IPS DF 6.9 (cell line): ENCODE measurements at regions not wholly inside any gene's neighbourhood (a gene's known extent, or its start where the extent isn't known, plus 50 kb on each side); places are given as distances from the start of the nearest gene placed in this dataset.

Experiments
- DNase-seq: peaks from one replicate; pipeline ENCODE4 v3.0.0-alpha.2; 2013; ENCODE audit warnings: low read depth, low spot score
- H3K27ac ChIP-seq: one replicate; pipeline ENCODE4 v1.5.1; 2013; ENCODE audit warnings: low read length, control low read depth
- H3K27me3 ChIP-seq: 2 replicates; pipeline ENCODE4 v1.6.1; 2013; ENCODE audit warnings: mild to moderate bottlenecking, low read length; ENCODE audit not compliant: control insufficient read depth, insufficient read depth
- H3K36me3 ChIP-seq: 2 replicates; pipeline ENCODE4 v1.6.1; 2013; ENCODE audit warnings: low read length; ENCODE audit not compliant: control insufficient read depth, insufficient read depth
- H3K4me1 ChIP-seq: 2 replicates; pipeline ENCODE4 v1.6.1; 2013; ENCODE audit warnings: low read length; ENCODE audit not compliant: control insufficient read depth, insufficient read depth
- H3K4me3 ChIP-seq: 2 replicates; pipeline ENCODE4 v1.5.1; 2013; ENCODE audit warnings: mild to moderate bottlenecking, low read length
- H3K9me3 ChIP-seq: 2 replicates; pipeline ENCODE4 v1.6.1; 2013; ENCODE audit warnings: low read length, inconsistent platforms; ENCODE audit not compliant: control insufficient read depth, insufficient read depth
- WGBS: extraction: QIAGEN DNeasy Blood & Tissue Kit; methylation state at CpG from one replicate; pipeline ENCODE4 v1.1.7; 2013; ENCODE audit warnings: mixed read lengths, missing lambda C conversion rate; ENCODE audit not compliant: insufficient read length, insufficient coverage; 5-methylcytosine and 5-hydroxymethylcytosine counted together

- no peak for DNase-seq
- no peaks in the 10 kb centered on the region for H3K4me1 ChIP-seq
- no peaks in the 10 kb centered on the region for H3K9me3 ChIP-seq
- no peak overlapping the region for H3K4me3 ChIP-seq
- H3K27me3 ChIP-seq, result no peaks in the 10 kb centered on the region
- no peaks in the 10 kb centered on the region for H3K36me3 ChIP-seq
- H3K27ac ChIP-seq, result no peak overlapping the region
- no CpG with 5 or more reads among the region's 4 CpGs for WGBS
Observed at GRCh38 chr6:164005004-164005711, 590.6 kb downstream of the QKI start.

GRCh38 chr6:164000276-164000675, 585.8 kb downstream of the QKI start:
- no peaks in the 10 kb centered on the region for H3K9me3 ChIP-seq
- WGBS, result no CpG with 5 or more reads among the region's 4 CpGs

GRCh38 chr6:163999475-164000125, 585.1 kb downstream of the QKI start:
- WGBS, result no CpG with 5 or more reads among the region's 10 CpGs
- no peaks in the 10 kb centered on the region for H3K4me1 ChIP-seq
- H3K9me3 ChIP-seq, result no peaks in the 10 kb centered on the region
- no peaks in the 10 kb centered on the region for H3K36me3 ChIP-seq
- no peak for DNase-seq
- no peak overlapping the region for H3K4me3 ChIP-seq
- no peak overlapping the region for H3K27ac ChIP-seq
- H3K27me3 ChIP-seq, result no peaks in the 10 kb centered on the region

More at GRCh38 chr6:164000276-164000675, 585.8 kb downstream of the QKI start:
- Histone ChIP-seq H3K27ac (no peak overlapping the region), H3K36me3 (no peaks in the 10 kb centered on the region), H3K4me1 (no peaks in the 10 kb centered on the region), H3K27me3 (no peaks in the 10 kb centered on the region), H3K4me3 (no peak overlapping the region)
- DNase-seq, result no peak

- H3K27me3 ChIP-seq, result no peaks in the 10 kb centered on the region
- no peaks in the 10 kb centered on the region for H3K36me3 ChIP-seq
- no peaks in the 10 kb centered on the region for H3K9me3 ChIP-seq
- H3K4me3 ChIP-seq, result no peak overlapping the region
- no peaks in the 10 kb centered on the region for H3K4me1 ChIP-seq
- H3K27ac ChIP-seq, result no peak overlapping the region
- no CpG with 5 or more reads among the region's 3 CpGs for WGBS
- DNase-seq, result no peak
Observed at GRCh38 chr6:163998496-163998895, 584.0 kb downstream of the QKI start.

GRCh38 chr6:163996491-163996890, 582.0 kb downstream of the QKI start:
- Histone ChIP-seq H3K36me3 (no peaks in the 10 kb centered on the region), H3K4me3 (no peak overlapping the region), H3K9me3 (no peaks in the 10 kb centered on the region), H3K4me1 (no peaks in the 10 kb centered on the region), H3K27me3 (no peaks in the 10 kb centered on the region), H3K27ac (no peak overlapping the region)
- no CpG with 5 or more reads among the region's 6 CpGs for WGBS
- DNase-seq, result no peak

GRCh38 chr6:163994566-163994965, 580.0 kb downstream of the QKI start:
- no CpG with 5 or more reads among the region's 5 CpGs for WGBS
- no peaks in the 10 kb centered on the region for H3K4me1 ChIP-seq
- H3K27ac ChIP-seq, result no peak overlapping the region
- H3K36me3 ChIP-seq, result no peaks in the 10 kb centered on the region
- no peaks in the 10 kb centered on the region for H3K9me3 ChIP-seq
- H3K4me3 ChIP-seq, result no peak overlapping the region
- no peak for DNase-seq
- H3K27me3 ChIP-seq, result no peaks in the 10 kb centered on the region

- no CpG with 5 or more reads among the region's 6 CpGs for WGBS
- Histone ChIP-seq H3K4me1 (no peaks in the 10 kb centered on the region), H3K36me3 (no peaks in the 10 kb centered on the region), H3K4me3 (no peak overlapping the region), H3K27ac (no peak overlapping the region), H3K9me3 (no peaks in the 10 kb centered on the region), H3K27me3 (no peaks in the 10 kb centered on the region)
- no peak for DNase-seq
Observed at GRCh38 chr6:163992701-163993100, 578.2 kb downstream of the QKI start.

- Histone ChIP-seq H3K27me3 (no peaks in the 10 kb centered on the region), H3K9me3 (no peaks in the 10 kb centered on the region), H3K4me3 (no peak overlapping the region), H3K36me3 (no peaks in the 10 kb centered on the region), H3K4me1 (no peaks in the 10 kb centered on the region), H3K27ac (no peak overlapping the region)
- DNase-seq, result no peak
Observed at GRCh38 chr6:163992056-163992455, 577.5 kb downstream of the QKI start.

GRCh38 chr6:163991321-163991720, 576.8 kb downstream of the QKI start:
- H3K4me3 ChIP-seq, result no peak overlapping the region
- no peaks in the 10 kb centered on the region for H3K27me3 ChIP-seq
- H3K36me3 ChIP-seq, result no peaks in the 10 kb centered on the region
- no peak overlapping the region for H3K27ac ChIP-seq
- H3K4me1 ChIP-seq, result no peaks in the 10 kb centered on the region
- no peak for DNase-seq
- 100% methylated on average over 1 of the region's 4 CpGs for WGBS
- no peaks in the 10 kb centered on the region for H3K9me3 ChIP-seq

GRCh38 chr6:163986313-163986712, 571.8 kb downstream of the QKI start:
- WGBS, result no CpG with 5 or more reads among the region's 5 CpGs
- Histone ChIP-seq H3K4me3 (no peak overlapping the region), H3K27ac (no peak overlapping the region), H3K36me3 (no peaks in the 10 kb centered on the region), H3K27me3 (no peaks in the 10 kb centered on the region), H3K4me1 (no peaks in the 10 kb centered on the region), H3K9me3 (no peaks in the 10 kb centered on the region)
- DNase-seq, result no peak

GRCh38 chr6:163985710-163986109, 571.2 kb downstream of the QKI start:
- DNase-seq, result no peak

More at GRCh38 chr6:163985710-163986109, 571.2 kb downstream of the QKI start:
- Histone ChIP-seq H3K27ac (no peak overlapping the region), H3K27me3 (no peaks in the 10 kb centered on the region), H3K9me3 (no peaks in the 10 kb centered on the region), H3K4me3 (no peak overlapping the region), H3K36me3 (no peaks in the 10 kb centered on the region), H3K4me1 (no peaks in the 10 kb centered on the region)
- WGBS, result no CpG with 5 or more reads among the region's 11 CpGs
